ENCODE measurements at regions not wholly inside any gene's neighbourhood (a gene's known extent, or its start where the extent isn't known, plus 50 kb on each side); places are given as distances from the start of the nearest gene placed in this dataset.

DNA sequence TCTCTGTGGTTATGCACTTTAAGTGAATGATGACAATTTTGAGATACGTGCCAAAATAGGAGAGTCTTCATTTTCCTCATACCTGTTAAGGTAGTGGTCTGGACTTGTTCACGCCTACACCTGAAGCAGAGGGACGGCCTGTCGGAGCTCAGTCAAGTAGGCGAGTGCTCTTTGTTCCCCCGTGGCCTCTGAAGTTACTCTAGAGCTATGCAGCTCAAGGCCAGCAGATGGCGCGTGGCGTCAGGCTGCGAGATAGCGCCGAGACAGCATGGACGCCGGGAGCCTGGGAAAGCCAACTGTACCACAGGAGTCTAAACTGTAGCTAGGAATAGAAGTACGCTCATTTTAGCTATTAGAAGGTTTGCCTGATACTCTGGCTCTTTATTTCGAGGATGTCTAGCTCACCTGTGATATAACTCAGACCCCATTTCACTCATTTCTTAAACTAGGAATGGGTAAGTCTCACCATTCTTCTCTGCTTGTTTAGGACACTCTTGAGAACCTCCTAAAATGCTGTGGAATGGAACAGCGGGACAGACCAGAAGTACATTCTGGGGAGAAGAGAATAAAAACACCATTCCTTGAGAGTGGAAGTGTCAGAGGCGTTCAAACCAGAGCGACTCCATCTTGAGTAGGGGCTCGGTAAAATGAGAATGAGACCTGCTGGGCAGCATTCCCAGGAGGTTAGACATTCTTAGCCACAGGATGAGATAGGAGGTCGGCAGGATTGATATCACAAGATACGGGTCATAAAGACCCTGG is 267.4 kb upstream of the HMGA2 start:
- DNase-seq = peak in 5 of 6 experiments; percentile 9 to 51 (median 28)

DNA sequence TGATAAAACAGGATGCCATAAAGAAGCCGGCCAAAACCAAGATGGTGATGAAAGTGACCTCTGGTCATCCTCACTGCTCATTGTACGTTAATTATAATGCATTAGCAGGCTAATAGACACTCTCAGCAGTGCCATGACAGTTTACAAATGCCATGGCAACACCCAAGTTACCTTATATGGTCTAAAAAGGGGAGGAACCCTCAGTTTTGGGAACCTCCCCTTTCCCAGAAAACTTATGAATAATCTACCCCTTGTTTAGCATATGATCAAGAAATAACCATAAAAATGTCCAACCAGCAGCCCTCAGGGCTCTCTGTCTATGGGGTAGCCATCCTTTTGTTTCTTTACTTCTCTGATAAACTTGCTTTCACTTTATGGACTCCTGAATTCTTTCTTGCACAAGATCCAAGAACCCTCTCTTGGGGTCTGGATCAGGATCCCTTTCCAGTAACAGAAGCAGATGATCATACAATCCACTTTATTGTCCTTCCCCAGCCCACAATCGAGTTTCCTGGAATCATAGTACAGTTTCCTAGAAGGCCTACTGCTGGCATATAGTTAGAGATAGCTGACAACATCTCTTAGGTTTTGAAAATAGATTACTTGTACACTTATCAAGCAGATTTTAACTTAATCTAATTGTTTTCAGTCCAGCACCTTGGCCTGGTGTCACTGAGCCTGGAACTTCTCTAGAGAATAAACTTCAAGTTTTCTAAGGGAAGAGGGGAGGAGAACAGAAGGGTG is 266.7 kb upstream of the HMGA2 start:
- DNase-seq = no peak

DNA sequence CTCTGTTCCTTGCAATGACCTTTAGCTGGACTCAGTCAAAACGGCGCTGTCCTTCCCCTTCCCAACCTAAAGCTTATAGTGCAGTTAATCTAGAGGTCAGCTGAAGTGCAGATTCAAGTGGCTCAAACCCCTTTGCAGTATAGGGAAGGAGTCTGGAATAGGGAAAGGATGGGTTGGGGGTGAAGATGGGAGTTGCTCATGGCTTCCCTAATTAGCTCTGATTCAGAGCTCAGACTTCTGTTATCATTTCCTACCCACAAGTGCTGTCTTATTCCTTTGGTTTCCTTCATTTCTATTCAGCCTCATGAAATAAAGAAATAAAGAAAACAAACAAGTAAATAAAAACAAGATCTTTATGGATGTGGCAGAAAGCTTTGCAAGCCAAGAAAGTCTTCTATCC is 264.0 kb upstream of the HMGA2 start:
- no peak for DNase-seq

DNA sequence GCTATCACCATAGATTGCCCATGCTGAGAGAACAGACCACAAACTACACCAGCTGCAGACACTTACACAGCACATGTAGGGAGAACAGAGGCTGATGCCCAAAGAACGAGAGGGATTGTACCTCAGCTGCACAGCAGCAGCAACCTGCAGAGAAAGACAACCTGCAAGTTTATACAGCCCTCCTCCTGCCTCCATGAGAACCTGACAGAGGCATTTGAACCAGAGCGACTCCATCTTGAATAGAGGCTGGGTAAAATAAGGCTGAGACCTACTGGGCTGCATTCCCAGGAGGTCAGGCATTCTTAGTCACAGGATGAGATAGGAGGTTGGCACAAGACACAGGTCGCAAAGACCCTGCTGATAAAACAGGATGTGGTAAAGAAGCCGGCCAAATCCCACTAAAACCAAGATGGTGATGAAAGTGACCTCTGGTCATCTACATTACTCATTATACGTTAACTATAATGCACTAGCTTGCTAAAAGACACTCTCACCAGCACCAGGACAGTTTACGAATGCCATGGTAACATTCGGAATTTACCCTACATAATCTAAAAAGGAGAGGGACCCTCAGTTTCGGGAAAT is 262.4 kb upstream of the HMGA2 start:
- no peak for DNase-seq

DNA sequence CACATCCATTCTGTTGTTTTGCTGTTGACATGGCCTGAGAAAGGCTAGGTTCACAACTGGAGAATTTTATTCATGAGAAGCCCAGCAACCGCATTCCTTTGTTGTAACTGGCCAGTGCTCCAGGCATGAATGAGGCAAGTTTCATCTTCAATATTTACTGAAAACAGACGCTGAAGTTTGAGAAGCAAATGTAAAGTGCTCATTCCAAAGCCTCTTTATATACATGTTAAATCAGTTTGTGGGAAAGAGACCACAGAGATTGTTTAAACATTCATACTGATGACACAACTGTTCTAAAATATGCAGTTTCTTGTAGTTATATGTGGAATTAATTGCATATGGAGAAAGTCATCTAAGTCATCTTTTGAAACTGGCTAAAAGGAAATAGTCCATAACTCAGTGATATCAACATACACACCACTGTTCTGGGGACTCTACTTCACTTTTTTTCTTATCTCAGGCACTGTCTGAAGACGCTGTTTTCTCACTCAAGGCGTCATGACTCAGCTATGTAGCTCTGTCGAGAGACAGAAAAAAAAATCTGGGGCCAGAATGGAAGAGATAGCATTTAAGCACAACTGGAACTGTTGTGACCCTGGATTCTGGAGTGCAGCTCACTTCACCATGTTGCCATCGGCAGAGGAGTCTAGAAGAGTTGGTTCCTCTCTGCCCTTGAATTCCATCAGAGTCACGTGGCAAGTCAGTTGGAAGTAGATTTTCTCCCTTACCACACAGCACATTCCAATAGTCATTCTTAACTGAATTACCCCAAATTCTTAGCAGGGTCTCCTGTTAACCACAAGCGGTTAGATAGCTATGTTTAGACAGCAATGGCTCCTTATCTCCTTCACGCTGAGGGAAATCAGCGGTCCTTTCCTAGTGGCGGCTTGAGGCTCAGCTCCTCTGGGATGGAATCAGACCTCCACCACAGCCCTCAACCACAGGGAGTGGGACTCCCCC is 258.4 kb upstream of the HMGA2 start:
- DNase-seq = no peak

DNA sequence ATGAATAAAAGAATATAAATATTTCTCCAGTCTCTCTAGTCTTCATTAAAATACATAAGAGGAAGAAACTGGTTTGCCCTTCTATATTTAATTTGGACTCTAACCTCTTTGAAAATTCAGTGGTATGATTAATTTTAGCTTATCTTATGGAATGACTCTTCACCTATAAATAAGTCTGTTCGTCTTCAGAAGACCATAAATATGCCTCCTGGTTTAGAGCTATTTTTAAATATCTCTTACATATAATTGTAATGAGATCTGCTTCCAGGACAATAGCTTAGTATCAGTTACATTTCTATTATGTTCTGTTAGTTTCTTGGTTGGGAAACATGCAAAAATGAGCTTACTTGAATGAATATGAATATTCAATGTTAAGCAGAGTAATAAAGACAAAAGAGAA is 257.5 kb upstream of the HMGA2 start:
- DNase-seq = no peak

DNA sequence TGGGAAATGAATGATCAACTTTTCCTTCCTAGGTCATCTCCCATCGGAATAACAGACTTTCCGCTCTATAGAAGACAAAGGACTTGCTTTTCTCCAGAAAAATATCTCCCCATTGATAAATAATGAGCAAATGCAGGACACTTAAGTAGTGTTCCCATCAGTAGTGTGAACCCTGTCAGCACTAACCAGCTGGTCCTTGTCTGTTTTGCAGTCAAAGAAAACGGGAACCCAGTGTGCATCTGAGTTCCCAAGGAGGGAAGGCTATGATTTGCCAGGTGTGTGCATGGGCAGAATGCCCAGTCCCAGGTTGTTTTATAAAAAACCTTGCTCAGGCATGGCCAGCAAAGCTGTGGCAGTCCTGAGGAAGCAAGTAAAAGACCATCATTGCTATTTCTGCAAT is 256.5 kb upstream of the HMGA2 start:
- no peak for DNase-seq

DNA sequence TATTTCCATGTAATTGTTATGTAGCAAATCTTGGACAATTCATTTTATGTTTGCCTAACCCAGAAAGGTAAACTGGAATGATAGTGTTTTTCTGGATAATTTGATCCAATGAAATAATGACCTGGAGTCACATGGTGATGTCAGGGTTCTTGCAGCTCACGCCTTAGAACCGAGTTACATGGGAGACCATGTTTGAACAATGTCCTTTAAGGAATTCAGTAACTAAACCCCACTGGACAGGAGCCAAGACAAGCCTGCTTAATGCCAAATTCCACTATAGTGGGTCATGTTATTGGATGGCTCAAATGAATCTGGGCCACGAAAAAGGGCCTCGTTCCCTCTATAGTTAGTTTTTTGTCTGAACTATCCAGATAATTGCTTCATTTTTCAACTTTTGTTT is 255.8 kb upstream of the HMGA2 start:
- DNase-seq = no peak

DNA sequence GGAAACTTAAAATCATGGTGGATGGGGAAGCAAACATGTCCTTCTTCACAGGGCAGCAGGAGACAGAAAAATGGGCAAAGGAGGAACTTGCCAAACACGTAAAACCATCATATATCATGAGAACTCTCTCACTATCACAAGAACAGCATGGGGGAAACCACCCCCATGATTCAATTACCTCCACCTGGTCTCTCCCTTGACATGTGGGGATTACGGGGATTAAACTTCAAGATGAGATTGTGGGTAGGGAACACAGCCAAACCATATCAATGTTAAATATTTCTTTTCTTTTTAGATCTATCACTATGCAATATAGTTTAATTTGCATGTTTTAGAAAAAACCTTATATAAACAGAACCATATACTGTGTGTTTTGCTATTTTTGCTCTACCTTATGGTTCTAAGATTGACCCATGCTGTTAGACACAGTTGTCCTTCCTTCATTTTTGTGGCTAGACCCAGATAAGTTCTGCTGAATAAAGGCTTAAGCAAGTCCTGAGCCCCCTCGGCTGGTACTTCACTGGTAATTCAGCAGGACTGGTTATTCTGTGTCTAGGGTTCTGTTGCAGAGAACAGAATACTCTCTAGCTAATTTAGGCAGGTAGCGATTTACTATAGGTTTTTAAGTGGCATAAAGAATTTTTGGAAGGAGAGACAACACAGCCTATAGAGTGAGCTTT is 253.7 kb upstream of the HMGA2 start:
- DNase-seq = no peak

DNA sequence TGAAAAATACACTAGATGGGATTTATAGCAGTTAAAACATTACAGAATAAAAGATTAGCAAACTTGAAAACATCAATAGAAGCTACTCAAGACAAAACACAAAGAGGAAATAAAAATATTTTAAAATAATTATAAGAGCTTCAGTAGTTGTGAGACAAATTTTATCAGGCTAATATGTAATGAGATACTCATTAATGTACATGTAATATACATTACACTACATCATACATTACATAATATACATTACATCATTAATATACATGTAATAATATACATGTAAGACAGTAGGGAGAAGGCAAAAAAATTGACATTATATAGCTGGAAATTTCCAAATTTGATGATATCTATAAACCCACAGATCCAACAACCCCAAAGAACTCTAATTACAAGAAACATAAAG is 249.4 kb upstream of the HMGA2 start:
- no peak for DNase-seq

DNA sequence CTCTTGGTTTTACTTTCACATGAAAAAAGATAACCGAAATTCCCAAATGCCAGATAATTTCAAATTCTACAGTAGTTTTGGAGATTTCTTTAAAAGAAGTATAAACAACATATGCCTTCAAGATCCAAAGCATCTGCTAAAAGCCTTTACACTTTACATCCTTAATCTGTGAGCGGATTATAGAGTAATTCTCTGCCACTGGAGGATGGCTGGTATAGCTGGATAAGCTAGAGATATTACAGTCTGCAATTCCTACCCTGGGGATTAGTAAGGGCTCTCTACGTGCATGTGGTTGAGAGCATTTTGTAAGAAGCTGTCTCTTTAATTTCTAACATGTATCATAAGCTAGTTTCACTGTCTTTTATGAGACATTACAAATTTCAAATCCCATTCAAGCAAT is 240.3 kb upstream of the HMGA2 start:
- no peak for DNase-seq

DNA sequence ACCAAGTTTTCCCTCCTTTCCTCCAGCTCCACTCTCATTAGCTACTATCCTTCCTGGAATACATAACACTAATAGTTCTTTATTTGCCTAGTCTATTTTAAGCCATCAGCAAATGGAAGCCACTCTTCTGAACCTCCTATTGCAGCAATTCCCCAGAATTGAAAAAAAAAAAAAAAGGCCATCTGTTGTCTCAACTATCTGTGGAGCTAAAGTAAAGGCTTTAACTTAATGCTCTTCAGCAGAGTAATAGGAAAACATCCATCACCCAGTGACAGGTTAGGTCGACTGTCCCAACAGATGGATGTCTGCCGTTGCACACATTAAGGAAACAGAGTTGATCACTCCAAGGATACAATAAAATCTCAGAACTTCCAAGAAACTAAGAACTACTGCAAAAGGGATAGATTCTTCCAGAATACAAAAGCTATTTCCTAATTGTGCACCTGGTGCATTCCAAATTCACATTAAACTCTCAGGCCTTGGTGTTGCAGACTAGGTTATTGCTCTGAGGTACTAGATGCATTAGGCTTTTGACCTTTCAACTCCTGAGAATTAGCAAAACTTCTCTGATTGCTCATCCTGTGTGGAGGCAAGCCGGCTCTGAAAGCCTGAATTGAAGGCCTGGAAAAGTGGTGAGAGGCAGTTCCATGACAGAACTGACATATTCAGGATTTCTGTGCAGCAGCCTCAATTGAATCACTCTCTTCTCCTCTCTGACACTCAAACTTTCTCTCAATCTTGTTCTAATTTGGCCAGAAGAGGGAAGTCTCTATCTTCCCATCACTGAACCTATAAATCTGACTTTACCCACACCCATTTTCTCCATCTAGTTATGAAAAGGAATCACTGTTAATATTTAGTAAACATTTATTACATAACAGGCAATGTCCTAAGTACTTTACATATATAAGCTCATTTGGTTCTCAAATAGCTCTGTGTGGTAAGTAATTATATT is 238.4 kb upstream of the HMGA2 start:
- no peak for DNase-seq

DNA sequence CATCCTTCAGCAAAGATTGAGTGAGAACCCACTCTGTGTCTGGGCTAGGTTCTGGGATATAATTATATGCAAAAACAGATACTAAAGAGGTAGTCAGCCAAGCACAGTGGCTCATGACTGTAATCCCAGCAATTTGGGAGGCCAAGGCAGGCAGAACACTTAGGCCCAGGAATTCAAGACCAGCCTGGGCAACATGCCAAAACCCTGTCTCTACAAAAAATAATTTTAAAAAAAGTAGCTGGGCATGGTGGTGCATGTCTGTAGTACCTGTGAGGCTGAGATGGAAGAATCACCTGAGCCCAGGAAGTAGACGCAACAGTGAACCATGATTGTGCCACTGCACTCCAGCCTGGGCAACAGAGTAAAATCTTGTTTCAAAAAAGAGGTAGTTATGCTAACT is 237.5 kb upstream of the HMGA2 start:
- no peak for DNase-seq

DNA sequence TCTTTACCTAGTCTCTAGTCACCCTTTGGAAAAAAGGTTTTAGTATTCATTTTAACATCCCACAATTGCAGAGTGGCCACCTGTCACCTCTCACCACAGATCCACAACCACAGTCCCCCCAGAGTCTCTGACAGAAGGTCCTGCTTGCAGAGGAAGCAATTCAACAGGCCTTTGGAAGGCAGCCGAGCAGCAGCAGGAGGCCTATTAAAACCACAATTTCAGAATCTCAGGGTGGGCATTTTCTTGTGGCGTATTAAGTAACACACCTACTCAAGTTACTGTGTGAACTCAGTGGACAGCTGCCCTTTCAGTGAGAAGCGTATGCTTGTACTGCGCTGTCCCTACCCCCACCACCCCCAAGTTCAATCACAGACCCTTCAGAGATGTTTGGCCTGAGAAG is 234.0 kb upstream of the HMGA2 start:
- DNase-seq = no peak

DNA sequence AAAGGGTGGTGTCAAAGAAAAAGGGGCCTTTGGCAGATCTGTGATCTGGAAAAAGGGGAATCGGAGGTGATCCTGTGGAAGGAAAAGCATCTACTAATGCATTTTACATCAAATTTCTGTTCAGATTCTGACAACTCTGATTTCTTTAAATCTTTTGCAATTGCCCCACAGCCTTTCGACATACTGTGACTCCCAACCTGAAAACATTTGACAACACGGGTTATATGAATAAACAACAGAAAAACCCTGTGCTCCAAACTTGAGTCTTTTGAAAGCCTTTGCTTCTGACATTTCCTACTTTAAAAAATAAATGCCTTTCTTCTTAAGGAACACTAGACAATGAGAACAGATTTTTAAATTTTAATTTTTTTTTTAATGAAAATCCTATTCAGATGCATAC is 231.9 kb upstream of the HMGA2 start:
- DNase-seq = no peak

DNA sequence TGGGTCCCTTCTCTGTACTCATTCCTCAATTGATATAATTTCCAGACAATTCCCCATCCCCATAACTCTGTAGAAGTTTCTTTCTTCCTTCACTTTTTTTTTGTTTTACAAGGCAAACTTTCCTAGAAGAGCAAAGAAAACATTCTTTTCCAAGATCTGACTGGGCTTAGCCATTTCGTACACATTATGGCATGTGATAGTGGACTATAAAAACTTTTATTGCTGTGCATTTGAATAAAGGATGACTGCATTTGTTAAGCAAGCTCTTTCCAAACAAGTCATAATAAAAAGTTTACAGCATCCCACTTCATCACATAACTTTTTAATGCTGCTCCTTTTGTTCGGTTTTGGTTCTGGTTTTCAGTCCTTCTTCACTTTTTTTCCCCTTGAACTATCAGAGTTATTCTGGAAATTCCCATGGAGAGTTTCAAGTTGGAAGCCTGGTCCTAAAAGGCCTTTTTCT is 231.0 kb upstream of the HMGA2 start:
- no peak for DNase-seq

DNA sequence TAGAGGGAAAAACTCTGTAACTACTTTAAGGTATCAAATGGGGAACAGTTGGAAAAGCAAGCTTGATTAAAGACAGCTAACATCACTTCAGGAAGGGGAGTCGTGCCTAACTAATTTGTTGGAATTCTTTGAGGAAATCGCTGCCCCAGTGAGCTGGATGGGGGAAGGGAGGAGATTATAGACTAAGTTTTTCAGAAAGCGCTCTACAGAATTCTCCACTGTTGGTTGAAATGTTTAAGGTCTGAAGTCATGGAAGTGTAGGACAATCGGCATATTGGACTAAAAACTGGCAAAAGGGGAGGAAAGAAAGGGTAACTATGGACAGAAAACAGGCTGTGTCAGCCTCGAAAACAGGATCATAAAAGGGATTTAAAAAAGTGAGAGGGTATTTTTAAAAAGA is 229.9 kb upstream of the HMGA2 start:
- no peak for DNase-seq

DNA sequence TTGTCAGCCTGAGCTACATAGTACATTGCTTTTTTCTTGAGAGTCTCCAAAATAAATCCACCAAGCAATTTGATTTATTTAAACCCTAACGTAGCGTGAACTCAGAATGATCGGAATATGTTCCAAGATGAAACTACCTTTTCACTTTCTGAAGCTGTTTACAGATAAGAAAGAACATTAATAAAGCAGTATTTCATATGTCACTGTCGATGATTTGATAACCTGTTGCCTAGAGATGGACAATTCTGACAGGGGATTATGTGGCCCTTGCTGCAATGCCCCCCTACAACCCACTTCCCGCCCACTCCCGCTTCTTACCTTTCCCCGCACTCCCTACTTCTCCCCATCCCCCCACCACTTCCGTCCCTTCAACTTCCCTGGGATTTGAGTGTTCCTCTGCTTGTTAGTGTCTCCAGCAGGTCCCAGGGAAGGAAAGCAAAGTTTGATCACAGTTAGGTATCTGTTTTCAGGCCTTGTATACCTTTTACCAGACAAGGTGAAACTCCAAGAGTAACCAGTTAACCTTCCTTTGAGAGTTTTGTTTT is 229.2 kb upstream of the HMGA2 start:
- DNase-seq = no peak

DNA sequence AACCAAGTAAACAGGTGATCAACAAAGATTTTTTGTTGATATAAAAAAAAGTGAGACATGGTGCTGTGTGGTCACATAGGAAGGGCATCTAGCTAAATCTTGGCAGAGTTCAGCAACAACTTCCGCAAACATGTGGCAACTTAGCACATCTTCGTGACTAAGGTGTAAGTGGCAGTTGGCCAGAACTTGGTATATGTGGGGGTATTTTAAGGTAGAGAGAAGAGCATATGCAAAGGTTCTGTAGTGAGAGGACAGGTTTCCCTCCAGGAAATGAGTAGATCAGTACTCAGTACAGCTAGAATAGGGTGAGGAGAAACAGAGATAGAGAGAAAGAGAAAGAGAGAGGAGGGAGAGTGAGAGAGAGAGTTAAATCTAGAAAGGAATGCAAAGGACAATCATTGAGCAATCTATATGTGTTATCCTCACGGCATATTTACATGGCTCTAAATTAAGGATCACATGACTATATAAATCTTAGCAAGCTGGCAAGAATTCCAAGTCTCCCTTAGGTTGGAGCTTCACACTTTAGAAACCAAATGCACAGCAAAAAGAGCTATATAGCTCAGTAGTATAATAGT is 227.7 kb upstream of the HMGA2 start:
- no peak for DNase-seq

DNA sequence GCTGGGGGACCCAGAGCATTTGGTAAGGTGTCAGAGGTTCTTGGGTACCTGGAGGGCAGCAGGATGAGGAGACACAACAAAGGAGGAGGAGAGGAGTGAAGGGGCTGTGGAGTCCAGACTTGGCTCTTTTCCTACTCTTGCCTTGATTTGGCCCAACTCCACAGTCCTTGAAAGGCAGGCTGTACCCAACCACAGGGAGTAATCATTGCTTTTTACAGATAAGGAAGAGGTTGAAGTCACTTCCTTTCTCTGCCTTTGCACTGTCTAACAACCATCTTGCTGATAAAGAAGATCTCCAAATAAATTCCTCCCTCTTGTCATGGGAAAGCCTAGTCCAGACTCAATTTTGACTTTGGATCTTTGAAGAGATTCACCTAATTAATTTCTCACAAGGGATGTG is 226.8 kb upstream of the HMGA2 start:
- no peak for DNase-seq

DNA sequence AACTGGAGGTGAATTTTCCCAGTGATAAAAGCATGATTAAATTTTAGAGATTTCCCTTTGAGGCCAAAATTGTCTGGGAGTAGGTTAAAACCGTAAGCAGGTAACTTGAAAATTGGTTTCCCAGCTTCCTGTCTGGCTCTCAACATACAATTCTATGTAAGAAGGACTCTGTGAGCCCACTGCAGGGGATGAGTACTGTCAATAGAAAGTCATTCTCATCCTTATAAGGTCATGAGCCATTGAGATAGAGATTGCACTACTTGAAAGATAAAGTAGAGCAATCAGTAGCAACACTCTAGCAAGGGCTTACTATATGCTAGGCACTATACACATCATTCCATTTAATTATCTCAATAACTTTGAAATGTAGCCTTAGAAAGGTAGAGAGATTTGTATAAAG is 225.6 kb upstream of the HMGA2 start:
- no peak for DNase-seq

Measured in stimulated activated naive CD4-positive, alpha-beta T cell (primary cell).